ENCODE measurements at regions not wholly inside any gene's neighbourhood (a gene's known extent, or its start where the extent isn't known, plus 50 kb on each side); places are given as distances from the start of the nearest gene placed in this dataset.
"Not testable (repeated sequence)": the region's sequence is repeated elsewhere in the genome, so short reads cannot be mapped to it uniquely, and the experiment has no call there.

- no peak for DNase-seq
Measured at GRCh38 chr11:13782390-13783075, 114.1 kb downstream of the FAR1 start.

- peak; percentile 12 for DNase-seq
Measured at GRCh38 chr11:13784441-13784840, 116.0 kb downstream of the FAR1 start.

GRCh38 chr11:13784855-13785254 is 116.4 kb downstream of the FAR1 start:
- DNase-seq: peak; percentile 41

GRCh38 chr11:13786688-13787087 is 118.2 kb downstream of the FAR1 start:
- peak; percentile 26 for DNase-seq

- DNase-seq: not testable (repeated sequence)
Measured at GRCh38 chr11:13797616-13798015, 129.1 kb downstream of the FAR1 start.

GRCh38 chr11:13800901-13801300 is 132.4 kb downstream of the FAR1 start:
- no peak for DNase-seq

- DNase-seq: no peak
Measured at GRCh38 chr11:13818325-13818724, 144.2 kb upstream of the SPON1 start.

GRCh38 chr11:13826505-13827278 is 135.8 kb upstream of the SPON1 start:
- DNase-seq: peak; percentile 15

- peak; percentile 89 for DNase-seq
Measured at GRCh38 chr11:13831696-13832095, 130.8 kb upstream of the SPON1 start.

GRCh38 chr11:13834463-13834862 is 128.1 kb upstream of the SPON1 start:
- peak; percentile 41 for DNase-seq

- DNase-seq: no peak
Measured at GRCh38 chr11:13836666-13837065, 125.9 kb upstream of the SPON1 start.

GRCh38 chr11:13837286-13837685 is 125.2 kb upstream of the SPON1 start:
- no peak for DNase-seq

- DNase-seq: no peak
Measured at GRCh38 chr11:13841393-13841792, 121.1 kb upstream of the SPON1 start.

- no peak for DNase-seq
Measured at GRCh38 chr11:13848031-13848430, 114.5 kb upstream of the SPON1 start.

- no peak for DNase-seq
Measured at GRCh38 chr11:13850231-13851005, 112.1 kb upstream of the SPON1 start.

GRCh38 chr11:13851691-13852090 is 110.8 kb upstream of the SPON1 start:
- no peak for DNase-seq

GRCh38 chr11:13852481-13852880 is 110.0 kb upstream of the SPON1 start:
- no peak for DNase-seq

GRCh38 chr11:13857828-13858227 is 104.7 kb upstream of the SPON1 start:
- DNase-seq: no peak

- no peak for DNase-seq
Measured at GRCh38 chr11:13859892-13860291, 102.6 kb upstream of the SPON1 start.

GRCh38 chr11:13861411-13861810 is 101.1 kb upstream of the SPON1 start:
- peak; percentile 25 for DNase-seq

- DNase-seq: peak; percentile 39
Measured at GRCh38 chr11:13862845-13863392, 99.6 kb upstream of the SPON1 start.

GRCh38 chr11:13868710-13869397 is 93.7 kb upstream of the SPON1 start:
- peak; percentile 20 for DNase-seq

GRCh38 chr11:13869398-13869886 is 93.1 kb upstream of the SPON1 start:
- no peak for DNase-seq

All from NCI-H69 (cell line).